Adrenal gland (tissue), 5 donors: ENCODE measurements at regions not wholly inside any gene's neighbourhood (a gene's known extent, or its start where the extent isn't known, plus 50 kb on each side); places are given as distances from the start of the nearest gene placed in this dataset.

ENCODE experiments used
- POLR2A ChIP-seq, 2 donors: fragments of 450-650 bp; IDR thresholded peaks; one replicate each; pipeline ENCODE4 v1.6.1; 2017; ENCODE audit warnings: antibody characterized with exemption in 2 of 2, mild to moderate bottlenecking in 2 of 2, moderate library complexity in 1 of 2
- TF ChIP-seq, protein P1 (sequence below), 6 experiments: fragments of 450-650 bp in 4 of 6; fragments of 200-600 bp in 2 of 6; sonication (generic) in 1 of 6; IDR thresholded peaks; 1 replicate in 5 of 6; 2 replicates in 1 of 6; pipeline versions ENCODE4 v1.5.1 to v1.8.0; 2016 to 2021; ENCODE audit warnings: antibody characterized with exemption in 6 of 6, mild to moderate bottlenecking in 2 of 6, moderate library complexity in 1 of 6
- donor health status: DM: no; HTN: no; CAD: no.

- TF ChIP-seq, protein P1, sequence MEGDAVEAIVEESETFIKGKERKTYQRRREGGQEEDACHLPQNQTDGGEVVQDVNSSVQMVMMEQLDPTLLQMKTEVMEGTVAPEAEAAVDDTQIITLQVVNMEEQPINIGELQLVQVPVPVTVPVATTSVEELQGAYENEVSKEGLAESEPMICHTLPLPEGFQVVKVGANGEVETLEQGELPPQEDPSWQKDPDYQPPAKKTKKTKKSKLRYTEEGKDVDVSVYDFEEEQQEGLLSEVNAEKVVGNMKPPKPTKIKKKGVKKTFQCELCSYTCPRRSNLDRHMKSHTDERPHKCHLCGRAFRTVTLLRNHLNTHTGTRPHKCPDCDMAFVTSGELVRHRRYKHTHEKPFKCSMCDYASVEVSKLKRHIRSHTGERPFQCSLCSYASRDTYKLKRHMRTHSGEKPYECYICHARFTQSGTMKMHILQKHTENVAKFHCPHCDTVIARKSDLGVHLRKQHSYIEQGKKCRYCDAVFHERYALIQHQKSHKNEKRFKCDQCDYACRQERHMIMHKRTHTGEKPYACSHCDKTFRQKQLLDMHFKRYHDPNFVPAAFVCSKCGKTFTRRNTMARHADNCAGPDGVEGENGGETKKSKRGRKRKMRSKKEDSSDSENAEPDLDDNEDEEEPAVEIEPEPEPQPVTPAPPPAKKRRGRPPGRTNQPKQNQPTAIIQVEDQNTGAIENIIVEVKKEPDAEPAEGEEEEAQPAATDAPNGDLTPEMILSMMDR (IDR thresholded peaks at IDR 0.05), result no peak
- TF ChIP-seq POLR2A (IDR thresholded peaks at IDR 0.05), result no peak
These were observed 215.8 kb downstream of the NDUFA10 start for GRCh38 chr2:239809391-239809790.
